ENCODE measurements at regions not wholly inside any gene's neighbourhood (a gene's known extent, or its start where the extent isn't known, plus 50 kb on each side); places are given as distances from the start of the nearest gene placed in this dataset.

DNA sequence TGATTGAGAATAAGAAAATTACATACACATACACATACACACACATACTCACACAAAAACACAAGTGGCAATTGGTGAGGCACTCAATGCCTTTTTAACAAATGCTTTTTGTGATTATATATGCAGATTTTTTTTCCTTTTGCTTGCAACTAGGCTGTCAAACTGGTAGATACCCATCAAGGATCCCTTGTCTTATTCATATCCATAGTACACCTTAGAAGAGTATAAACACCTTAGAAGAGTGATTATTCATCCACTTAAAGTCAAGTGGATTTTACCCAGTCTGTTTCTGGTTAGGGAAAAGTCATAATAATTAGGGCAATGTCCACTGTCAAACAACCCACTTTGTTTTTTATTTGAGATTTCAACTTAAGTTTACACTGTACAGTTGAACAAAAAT is 1773.4 kb upstream of the MIR17HG start:
- TF ChIP-seq POLR2AphosphoS5 (IDR thresholded peaks at IDR 0.05; ENCODE audit: low read depth, low read length) (no peak), CTCF (IDR thresholded peaks at IDR 0.05 in 2 of 3, conservative IDR thresholded peaks at IDR 0.05 in 1 of 3; ENCODE audit: borderline replicate concordance in 1 of 3, insufficient read depth in 1 of 3, low read depth in 2 of 3, low read length in 2 of 3) (no peak), EGR1 (IDR thresholded peaks at IDR 0.05; ENCODE audit: low read depth) (no peak), POLR2A (IDR thresholded peaks at IDR 0.05; ENCODE audit: borderline replicate concordance, extremely low read depth, insufficient read depth, insufficient read length) (no peak), EZH2 (IDR thresholded peaks at IDR 0.05) (no peak), REST (IDR thresholded peaks at IDR 0.05; ENCODE audit: low read depth) (no peak), JUND (IDR thresholded peaks at IDR 0.05) (no peak), EZH2phosphoT487 (IDR thresholded peaks at IDR 0.05; ENCODE audit: borderline replicate concordance) (no peak), CBX3 (IDR thresholded peaks at IDR 0.05; ENCODE audit: low read depth) (no peak), FOSL1 (IDR thresholded peaks at IDR 0.05; ENCODE audit: low read depth) (no peak), SRF (IDR thresholded peaks at IDR 0.05; ENCODE audit: low read depth) (no peak), ZFX (IDR thresholded peaks at IDR 0.05) (no peak), SP1 (IDR thresholded peaks at IDR 0.05; ENCODE audit: low read depth) (no peak)
- TF ChIP-seq, protein P1, sequence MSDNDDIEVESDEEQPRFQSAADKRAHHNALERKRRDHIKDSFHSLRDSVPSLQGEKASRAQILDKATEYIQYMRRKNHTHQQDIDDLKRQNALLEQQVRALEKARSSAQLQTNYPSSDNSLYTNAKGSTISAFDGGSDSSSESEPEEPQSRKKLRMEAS (IDR thresholded peaks at IDR 0.05) = no peak

Data from HCT116 (cell line).